IgD-negative memory B cell (primary cell): ENCODE measurements at regions not wholly inside any gene's neighbourhood (a gene's known extent, or its start where the extent isn't known, plus 50 kb on each side); places are given as distances from the start of the nearest gene placed in this dataset.
A peak's percentile ranks its signal among the peaks of the same experiment; 100 is the strongest.

Experiments
- H3K27ac Mint-ChIP-seq, 3 donors: one replicate each; pipeline ENCODE4 v1.8.0; 2020 to 2022; ENCODE audit warnings: mild to moderate bottlenecking in 3 of 3, mixed read lengths in 3 of 3, moderate library complexity in 1 of 3
- H3K27me3 Mint-ChIP-seq: one replicate; pipeline ENCODE4 v1.8.0; 2021; ENCODE audit warnings: mixed read lengths
- H3K36me3 Mint-ChIP-seq: one replicate; pipeline ENCODE4 v1.8.0; 2020; ENCODE audit warnings: mild to moderate bottlenecking, mixed read lengths
- H3K4me1 Mint-ChIP-seq, 3 donors: one replicate each; pipeline ENCODE4 v1.8.0; 2020 to 2022; ENCODE audit warnings: mixed read lengths in 3 of 3, mild to moderate bottlenecking in 1 of 3
- H3K4me3 Mint-ChIP-seq, 4 donors: one replicate each; pipeline ENCODE4 v1.8.0; 2020 to 2022; ENCODE audit warnings: mild to moderate bottlenecking in 4 of 4, mixed read lengths in 4 of 4, moderate library complexity in 3 of 4
- H3K9me3 Mint-ChIP-seq, 3 donors: one replicate each; pipeline ENCODE4 v1.8.0; 2020 to 2021; ENCODE audit warnings: mixed read lengths in 3 of 3, mild to moderate bottlenecking in 1 of 3

DNA sequence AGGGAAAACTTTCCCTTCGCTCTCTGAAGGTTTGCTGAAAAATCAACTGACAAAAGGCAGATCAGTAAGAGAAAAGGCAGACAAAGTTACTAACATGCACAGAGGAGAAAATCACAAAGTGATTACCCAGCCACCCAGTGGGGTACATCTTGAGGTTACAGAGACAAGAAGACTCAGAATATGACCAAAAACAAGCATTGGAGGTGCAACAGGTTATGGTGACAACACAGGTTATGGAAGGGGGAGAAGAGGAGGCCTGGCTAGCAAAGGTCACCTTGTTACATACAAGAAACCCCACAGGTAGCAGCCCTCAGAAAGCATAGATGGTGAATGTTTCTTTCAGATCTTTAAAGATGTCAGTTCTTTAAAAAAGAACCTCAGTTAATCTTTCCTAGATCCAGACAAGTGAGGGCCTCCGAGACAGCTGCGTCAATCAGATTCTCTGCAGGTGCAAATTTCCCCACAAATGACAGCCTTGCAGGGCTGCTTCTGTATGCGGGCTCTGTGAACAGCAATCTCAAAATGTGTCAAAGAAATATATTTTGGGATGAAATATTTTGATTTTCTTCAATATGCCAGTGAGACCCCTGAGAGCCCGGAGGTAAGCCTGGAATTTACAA is 207.6 kb upstream of the RAB4A start:
- H3K27ac Mint-ChIP-seq: no peak overlapping the region
- no peaks in the 10 kb centered on the region for H3K9me3 Mint-ChIP-seq
- H3K27me3 Mint-ChIP-seq: peaks cover 22% of the 10 kb centered on the region
- H3K4me3 Mint-ChIP-seq: no peak overlapping the region
- H3K36me3 Mint-ChIP-seq: no peaks in the 10 kb centered on the region
- peaks cover 0 to 2% (median 0%) of the 10 kb centered on the region in 3 donors for H3K4me1 Mint-ChIP-seq

DNA sequence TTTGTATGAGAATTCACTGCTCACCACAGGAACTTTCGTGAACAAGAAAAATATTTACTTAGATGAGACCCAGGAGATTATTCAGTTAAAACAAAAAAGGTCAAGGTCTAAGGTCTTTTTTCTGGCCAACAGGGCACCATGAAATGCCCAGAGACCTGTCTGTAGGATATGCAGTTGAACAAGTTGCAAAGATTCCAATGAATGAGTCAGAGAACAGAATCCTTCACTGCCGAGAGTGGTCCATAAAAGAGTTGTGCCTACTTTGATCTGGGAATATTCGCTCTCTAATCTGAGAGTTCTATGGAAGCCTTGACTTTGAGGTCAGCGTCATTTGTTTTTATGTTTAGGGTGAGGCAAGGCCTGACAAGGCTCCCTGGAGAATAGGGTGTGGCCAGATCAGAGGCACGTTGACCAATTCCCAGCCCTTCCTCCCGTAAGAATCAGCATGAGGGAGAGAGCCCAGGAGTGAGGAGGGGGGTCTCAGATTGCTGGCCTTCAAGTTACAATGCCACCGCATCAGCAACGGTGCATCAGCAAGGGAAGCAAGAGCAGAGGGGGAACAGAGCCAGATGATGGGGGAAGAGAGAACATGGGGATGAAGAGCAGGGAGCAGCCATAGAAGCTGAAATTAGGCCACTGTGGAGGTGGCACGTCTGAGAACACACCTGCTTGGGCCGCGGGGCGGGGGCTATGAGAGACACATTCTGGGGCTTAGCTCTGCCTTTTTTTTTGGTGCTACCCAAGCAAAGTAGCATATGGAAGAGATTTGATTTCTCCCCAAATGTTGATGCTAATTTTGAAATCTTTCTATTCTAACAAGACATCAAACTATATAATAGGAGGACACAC is 206.4 kb upstream of the RAB4A start:
- Mint-ChIP-seq H3K4me3 (no peak overlapping the region), H3K4me1 (no peaks in the 10 kb centered on the region), H3K36me3 (no peaks in the 10 kb centered on the region), H3K27ac (peak overlapping the region in 1 of 3 donors; percentile 48), H3K9me3 (peaks cover 0 to 2% (median 0%) of the 10 kb centered on the region in 3 donors), H3K27me3 (peaks cover 15% of the 10 kb centered on the region)

DNA sequence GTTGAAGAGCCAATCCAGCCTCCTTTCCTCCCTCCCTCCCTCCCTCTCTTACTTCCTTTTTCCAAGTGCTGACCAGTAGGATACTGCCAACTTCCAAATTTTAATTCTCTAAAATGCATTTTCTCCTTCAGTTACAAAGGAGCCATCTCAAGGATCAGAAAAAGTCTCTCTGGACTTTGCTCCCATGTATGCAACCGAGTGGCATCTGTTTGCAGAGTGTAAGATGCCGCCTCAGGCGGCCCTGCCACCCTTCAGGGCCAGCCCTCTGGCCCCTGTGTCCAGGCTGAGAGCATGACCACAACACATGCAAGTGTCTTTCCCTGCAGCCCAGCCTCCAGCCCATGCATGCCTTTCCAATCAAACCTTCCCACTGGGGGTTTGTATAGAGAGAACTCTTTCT is 205.3 kb upstream of the RAB4A start:
- Mint-ChIP-seq H3K27ac (no peak overlapping the region), H3K36me3 (no peaks in the 10 kb centered on the region), H3K27me3 (peaks cover 13% of the 10 kb centered on the region), H3K4me3 (no peak overlapping the region), H3K9me3 (peaks cover 0 to 2% (median 0%) of the 10 kb centered on the region in 3 donors), H3K4me1 (no peaks in the 10 kb centered on the region)

DNA sequence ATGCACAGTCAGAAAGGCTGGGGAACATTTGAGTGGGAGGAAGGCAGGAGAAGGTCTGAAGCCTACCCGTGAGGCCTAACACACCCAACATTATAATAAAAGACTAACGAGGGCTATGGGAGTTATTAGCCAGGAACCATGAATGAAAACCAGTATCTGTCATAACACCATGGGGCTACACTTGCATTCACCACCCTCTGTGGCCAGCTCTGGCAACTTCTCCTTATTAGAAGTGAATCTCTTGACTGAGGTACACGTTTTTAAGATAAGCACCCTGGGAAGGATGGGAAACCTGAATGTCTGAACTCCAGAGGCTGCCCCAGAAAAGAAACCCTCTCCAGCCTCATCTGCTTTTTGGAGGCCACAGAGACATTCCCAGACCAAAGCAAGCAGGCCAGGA is 204.3 kb upstream of the RAB4A start:
- Mint-ChIP-seq H3K4me3 (no peak overlapping the region), H3K27me3 (peaks cover 13% of the 10 kb centered on the region), H3K27ac (no peak overlapping the region), H3K4me1 (no peaks in the 10 kb centered on the region), H3K36me3 (no peaks in the 10 kb centered on the region), H3K9me3 (peaks cover 0 to 2% (median 0%) of the 10 kb centered on the region in 3 donors)

DNA sequence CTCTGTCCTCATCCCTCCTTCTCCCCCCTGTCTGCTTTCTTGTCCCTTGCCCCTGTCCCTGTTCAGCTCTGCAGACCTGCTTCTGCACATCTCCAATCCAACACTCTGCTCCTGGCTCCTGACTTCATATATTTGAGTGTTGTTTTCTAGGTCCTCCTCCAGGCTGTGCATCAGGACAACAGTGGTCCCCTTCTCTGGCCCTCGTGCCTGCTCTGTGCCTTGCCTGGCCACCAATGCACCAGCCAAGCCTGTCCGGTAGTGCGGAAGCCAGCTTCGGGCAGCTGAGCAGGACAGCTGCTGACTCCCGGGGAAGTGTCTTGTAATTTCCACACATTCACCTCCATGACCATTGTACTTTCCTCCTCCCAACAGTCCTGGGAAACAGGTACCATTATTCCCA is 203.4 kb upstream of the RAB4A start:
- H3K27ac Mint-ChIP-seq: peak overlapping the region in 1 of 3 donors; percentile 8
- H3K36me3 Mint-ChIP-seq: no peaks in the 10 kb centered on the region
- H3K27me3 Mint-ChIP-seq: peaks cover 13% of the 10 kb centered on the region
- H3K4me3 Mint-ChIP-seq: no peak overlapping the region
- peaks cover 0 to 2% (median 0%) of the 10 kb centered on the region in 3 donors for H3K9me3 Mint-ChIP-seq
- H3K4me1 Mint-ChIP-seq: no peaks in the 10 kb centered on the region

DNA sequence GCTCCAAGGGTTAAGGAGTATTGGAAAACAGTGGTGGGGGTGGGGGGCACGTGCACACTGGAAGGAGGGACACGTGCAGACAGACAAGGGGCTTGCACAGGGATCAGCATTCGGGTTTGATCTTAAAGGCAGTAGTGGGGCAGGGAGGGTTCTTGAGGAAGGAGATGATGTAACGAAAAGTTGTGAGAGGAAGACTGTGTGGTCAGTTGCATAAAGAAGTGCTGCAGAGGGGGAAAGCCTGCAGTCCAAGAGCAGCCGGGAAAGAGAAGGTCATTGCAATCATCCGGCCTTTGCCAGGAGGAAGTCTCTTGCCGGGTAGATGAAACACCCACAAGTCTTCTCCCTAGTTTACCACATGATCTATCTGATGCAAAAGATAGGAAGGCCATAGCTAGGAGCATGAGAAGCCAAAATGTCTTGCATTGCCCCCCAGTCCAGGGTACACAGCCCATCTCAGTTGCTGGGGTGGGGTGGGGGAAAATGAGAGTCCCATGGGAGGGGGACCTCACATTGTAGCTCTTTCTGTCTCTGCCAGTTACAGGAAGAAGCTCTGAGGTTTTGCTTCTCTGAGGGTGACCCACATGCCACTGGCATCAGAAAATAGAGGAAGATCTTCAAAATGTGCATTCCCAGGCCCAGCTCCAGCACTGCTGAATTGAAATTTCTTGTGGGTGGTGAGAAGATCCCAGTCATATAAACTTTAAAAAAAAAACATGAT is 202.5 kb upstream of the RAB4A start:
- Mint-ChIP-seq H3K9me3 (peaks cover 0 to 2% (median 0%) of the 10 kb centered on the region in 3 donors), H3K27ac (no peak overlapping the region), H3K4me1 (no peaks in the 10 kb centered on the region), H3K4me3 (peak overlapping the region in 1 of 4 donors; percentile 69), H3K27me3 (peaks cover 13% of the 10 kb centered on the region), H3K36me3 (no peaks in the 10 kb centered on the region)

DNA sequence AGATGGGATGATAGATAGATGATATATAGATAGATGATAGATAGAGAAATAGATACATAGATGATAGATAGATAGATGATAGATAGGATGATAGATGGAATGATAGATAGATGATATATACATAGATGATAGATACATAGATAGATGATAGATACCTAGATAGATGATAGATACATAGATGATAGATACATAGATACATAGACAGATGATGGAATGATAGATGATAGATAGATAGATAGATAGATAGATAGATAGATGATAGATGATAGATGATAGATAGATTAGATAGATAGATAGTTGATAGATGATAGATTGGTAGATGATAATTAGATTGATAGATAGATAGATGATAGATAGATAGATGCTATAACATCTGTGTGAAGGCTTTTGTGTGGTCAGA is 201.7 kb upstream of the RAB4A start:
- Mint-ChIP-seq H3K36me3 (no peaks in the 10 kb centered on the region), H3K4me3 (no peak overlapping the region), H3K27ac (no peak overlapping the region), H3K4me1 (no peaks in the 10 kb centered on the region), H3K27me3 (peaks cover 13% of the 10 kb centered on the region), H3K9me3 (peaks cover 0 to 2% (median 0%) of the 10 kb centered on the region in 3 donors)

DNA sequence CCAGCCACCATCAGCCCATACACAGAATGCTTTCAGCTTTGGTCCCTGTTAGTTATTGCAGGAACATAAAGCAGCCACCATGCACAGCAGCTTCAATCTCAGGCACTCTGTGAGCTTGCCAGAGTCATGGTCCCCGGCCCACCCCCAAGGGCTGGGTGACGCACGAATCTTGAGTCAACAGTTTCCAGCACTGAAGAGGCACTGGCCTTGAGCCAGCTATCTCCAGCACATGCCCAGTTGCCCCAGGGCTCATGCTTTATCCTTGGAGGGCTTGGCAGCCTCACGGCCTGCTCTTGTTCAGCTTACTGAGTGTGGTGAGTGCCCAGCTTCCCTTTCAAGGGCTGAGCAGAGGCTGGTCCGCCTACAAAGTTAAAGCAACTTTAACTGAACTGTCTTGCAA is 200.7 kb upstream of the RAB4A start:
- no peak overlapping the region for H3K27ac Mint-ChIP-seq
- no peak overlapping the region for H3K4me3 Mint-ChIP-seq
- H3K4me1 Mint-ChIP-seq: no peaks in the 10 kb centered on the region
- H3K36me3 Mint-ChIP-seq: no peaks in the 10 kb centered on the region
- H3K9me3 Mint-ChIP-seq: peaks cover 0 to 2% (median 0%) of the 10 kb centered on the region in 3 donors
- peaks cover 10% of the 10 kb centered on the region for H3K27me3 Mint-ChIP-seq

DNA sequence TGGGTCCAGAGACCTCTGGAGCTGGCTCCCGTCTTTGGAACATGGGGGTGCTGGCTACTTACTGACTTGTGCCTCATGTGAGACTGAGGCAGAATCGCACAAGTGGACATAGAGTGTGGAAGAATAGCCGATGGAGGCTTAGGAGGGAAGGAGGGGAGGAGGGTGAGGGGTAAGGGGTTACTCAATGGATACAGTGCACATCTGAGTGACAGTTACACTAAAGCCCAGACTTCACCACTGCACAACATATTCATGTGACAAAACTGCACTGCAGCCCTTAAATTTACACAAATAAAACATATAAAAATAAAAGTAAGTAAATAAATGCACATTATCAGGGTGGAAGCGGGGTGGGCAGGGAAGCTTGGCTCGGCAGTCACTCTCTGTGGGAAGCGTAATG is 197.7 kb upstream of the RAB4A start:
- Mint-ChIP-seq H3K9me3 (peaks cover 0 to 2% (median 0%) of the 10 kb centered on the region in 3 donors), H3K27ac (no peak overlapping the region)

DNA sequence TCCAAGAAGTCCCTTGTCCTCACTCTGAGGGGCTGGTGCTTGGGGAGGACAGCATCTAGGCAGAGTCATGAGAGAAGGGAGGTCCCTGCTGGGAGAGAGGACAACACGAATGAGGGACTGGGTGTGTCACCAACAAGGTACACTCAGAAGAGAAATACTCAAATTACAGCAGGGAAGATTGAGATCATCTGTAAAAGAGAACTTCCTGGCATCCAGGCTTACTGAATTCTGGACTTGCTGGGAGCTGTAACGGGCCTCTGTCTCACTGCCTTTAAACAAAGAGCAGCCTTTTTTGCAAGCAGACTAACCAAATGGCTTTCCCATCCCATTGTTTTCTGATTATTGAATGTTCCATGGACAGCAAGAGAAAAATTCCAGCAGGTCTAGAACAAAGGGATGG is 195.7 kb upstream of the RAB4A start:
- Mint-ChIP-seq H3K9me3 (no peaks in the 10 kb centered on the region), H3K36me3 (no peaks in the 10 kb centered on the region), H3K4me3 (no peak overlapping the region), H3K27me3 (no peaks in the 10 kb centered on the region), H3K4me1 (no peaks in the 10 kb centered on the region), H3K27ac (no peak overlapping the region)

More for the DNA sequence above, 197.7 kb upstream of the RAB4A start:
- H3K4me3 Mint-ChIP-seq: no peak overlapping the region
- H3K4me1 Mint-ChIP-seq: no peaks in the 10 kb centered on the region
- peaks cover under 1% of the 10 kb centered on the region for H3K27me3 Mint-ChIP-seq
- H3K36me3 Mint-ChIP-seq: no peaks in the 10 kb centered on the region

DNA sequence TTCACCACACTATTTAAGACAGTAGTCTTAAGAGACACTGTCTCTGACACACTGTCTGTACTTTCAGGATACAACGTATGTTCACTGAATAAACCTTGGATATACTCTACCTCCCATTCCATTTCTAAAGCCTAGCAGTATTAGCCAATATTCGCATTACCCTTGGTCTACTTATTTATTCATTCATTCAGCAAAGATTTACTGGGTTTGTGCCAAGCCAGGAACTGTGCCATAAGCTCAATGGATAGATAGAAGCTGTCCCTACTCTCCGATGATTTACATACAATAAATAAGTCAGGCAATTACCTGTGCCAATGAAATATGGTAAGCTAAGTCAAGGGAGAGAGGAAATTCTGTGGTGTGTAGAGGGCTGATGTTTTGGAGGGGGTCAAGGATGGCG is 195.2 kb upstream of the RAB4A start:
- no peak overlapping the region for H3K27ac Mint-ChIP-seq
- H3K4me3 Mint-ChIP-seq: no peak overlapping the region
- no peaks in the 10 kb centered on the region for H3K27me3 Mint-ChIP-seq
- peaks cover 0 to under 1% (median 0%) of the 10 kb centered on the region in 3 donors for H3K9me3 Mint-ChIP-seq
- no peaks in the 10 kb centered on the region for H3K4me1 Mint-ChIP-seq
- no peaks in the 10 kb centered on the region for H3K36me3 Mint-ChIP-seq

DNA sequence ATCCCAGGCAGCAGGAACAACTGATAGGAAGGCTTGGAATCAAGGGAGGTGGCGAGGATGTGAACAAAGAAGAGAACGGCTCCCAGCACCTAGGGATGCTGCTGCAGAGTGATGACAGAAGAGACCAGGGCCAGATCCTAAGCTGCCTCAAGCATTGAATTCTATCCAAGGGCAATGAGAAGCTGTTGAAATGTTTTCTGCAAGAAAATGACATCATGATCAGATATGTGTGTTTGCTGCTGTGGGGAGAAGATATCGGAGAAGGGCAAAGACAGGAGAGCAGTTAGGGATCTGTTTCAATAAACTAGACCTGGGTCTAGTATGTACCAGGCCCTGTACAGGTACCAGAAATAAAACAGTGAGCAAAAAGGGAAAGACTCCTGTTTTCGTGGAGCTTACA is 194.7 kb upstream of the RAB4A start:
- Mint-ChIP-seq H3K4me3 (no peak overlapping the region), H3K4me1 (no peaks in the 10 kb centered on the region), H3K27ac (no peak overlapping the region), H3K27me3 (no peaks in the 10 kb centered on the region), H3K9me3 (peaks cover 0 to 5% (median 0%) of the 10 kb centered on the region in 3 donors), H3K36me3 (no peaks in the 10 kb centered on the region)

DNA sequence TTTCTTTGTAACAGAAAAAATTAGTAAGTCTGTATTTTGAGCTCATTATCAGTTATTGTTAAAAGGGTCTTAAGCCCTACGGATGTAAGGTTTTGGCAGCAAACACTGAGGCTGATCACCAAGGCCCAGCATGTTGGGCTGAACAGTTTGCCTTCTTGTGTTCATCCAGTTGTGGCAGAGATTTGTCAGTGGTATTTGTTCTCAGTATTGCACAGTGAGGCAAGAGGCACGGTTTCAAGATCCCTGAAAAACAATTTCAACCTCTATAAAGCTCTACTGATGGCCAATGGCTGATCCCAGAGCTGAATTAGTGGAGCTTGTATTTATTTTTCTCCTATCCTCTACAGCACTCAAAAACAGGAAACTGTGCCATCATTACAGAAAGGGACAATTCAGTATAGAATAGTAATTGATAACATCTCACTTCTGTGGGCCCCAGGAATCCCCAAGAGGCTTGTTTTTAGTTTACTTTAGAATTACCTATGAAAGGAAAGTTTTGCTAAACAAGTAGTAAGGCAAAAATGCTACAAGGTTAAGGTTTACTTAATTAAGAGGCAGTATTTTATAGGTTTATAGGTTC is 191.8 kb upstream of the RAB4A start:
- Mint-ChIP-seq H3K4me1 (no peaks in the 10 kb centered on the region), H3K9me3 (peaks cover 8 to 27% (median 16%) of the 10 kb centered on the region in 3 donors), H3K27me3 (peaks cover 3% of the 10 kb centered on the region), H3K4me3 (no peak overlapping the region), H3K27ac (no peak overlapping the region), H3K36me3 (peaks cover 1% of the 10 kb centered on the region)

DNA sequence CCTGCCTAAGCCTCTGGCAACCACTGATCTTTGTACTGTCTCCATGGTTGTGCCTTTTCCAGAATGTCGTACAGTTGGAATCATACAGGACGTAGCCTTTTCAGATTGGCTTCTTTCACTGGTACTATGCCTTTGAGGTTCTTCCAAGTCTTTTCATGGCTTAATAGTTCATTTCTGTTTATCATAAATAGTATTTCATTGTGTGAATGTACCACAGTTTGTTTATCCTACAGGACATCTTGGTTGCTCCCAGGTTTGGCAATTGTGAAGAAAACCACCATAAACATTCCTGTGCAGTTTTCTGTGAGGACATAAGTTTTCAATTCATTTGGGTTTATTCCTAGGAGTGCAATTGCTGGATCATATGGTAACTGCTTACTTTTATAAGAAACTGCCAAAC is 190.6 kb upstream of the RAB4A start:
- peaks cover 3% of the 10 kb centered on the region for H3K27me3 Mint-ChIP-seq
- no peak overlapping the region for H3K27ac Mint-ChIP-seq

DNA sequence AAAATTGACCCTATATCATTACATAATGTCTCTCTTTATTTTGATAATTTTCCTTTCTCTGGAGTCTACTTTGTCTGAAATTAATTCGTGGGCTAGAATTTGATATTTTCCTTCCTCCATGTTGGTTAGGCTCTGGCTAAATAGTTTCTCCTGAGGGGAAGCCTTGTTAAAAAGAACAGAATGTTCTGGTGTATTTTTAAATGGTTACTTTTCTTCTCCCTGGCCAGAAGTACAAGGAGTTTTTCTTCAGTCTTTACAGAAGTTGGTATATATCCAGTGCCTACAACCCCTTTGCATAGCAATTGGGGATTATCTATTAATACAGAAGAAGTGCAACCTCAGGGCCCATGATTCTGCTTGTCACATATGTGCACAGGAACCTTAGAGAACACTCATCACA is 185.6 kb upstream of the RAB4A start:
- peaks cover 8 to 27% (median 16%) of the 10 kb centered on the region in 3 donors for H3K9me3 Mint-ChIP-seq
- peaks cover 0 to 1% (median 0%) of the 10 kb centered on the region in 3 donors for H3K4me1 Mint-ChIP-seq
- no peak overlapping the region for H3K4me3 Mint-ChIP-seq
- peaks cover 14% of the 10 kb centered on the region for H3K27me3 Mint-ChIP-seq
- peaks cover 1% of the 10 kb centered on the region for H3K36me3 Mint-ChIP-seq
- H3K27ac Mint-ChIP-seq: no peak overlapping the region

More for the DNA sequence above, 190.6 kb upstream of the RAB4A start:
- H3K4me3 Mint-ChIP-seq: no peak overlapping the region
- no peaks in the 10 kb centered on the region for H3K4me1 Mint-ChIP-seq
- peaks cover 1% of the 10 kb centered on the region for H3K36me3 Mint-ChIP-seq
- peaks cover 8 to 27% (median 16%) of the 10 kb centered on the region in 3 donors for H3K9me3 Mint-ChIP-seq
